ENCODE measurements at regions not wholly inside any gene's neighbourhood (a gene's known extent, or its start where the extent isn't known, plus 50 kb on each side); places are given as distances from the start of the nearest gene placed in this dataset.
A peak's percentile ranks its signal among the peaks of the same experiment; 100 is the strongest.

DNA sequence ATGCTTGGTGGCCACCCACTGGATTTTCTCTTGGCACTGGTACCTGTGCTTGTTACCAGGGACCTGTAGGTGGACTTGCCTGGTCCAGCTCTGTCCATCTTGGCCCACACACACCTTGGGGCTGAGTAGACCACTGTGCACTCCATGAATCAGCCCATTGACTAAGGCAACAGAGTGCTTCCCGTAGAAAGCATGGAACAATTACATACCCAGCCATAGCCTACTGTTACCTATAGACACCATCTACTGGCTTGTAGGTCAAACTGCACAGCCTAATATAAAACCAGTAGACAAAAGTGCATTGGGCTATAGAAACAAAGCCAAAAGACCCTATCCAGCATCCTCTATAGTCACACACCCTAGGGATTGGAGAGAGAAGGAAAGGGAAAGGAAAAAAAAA, 378.9 kb downstream of the OTOL1 start:
- Histone ChIP-seq H3K9ac (ENCODE audit: insufficient read depth, low read length) (no peak overlapping the region), H3K36me3 (ENCODE audit: control insufficient read depth, insufficient read depth, low read length) (no peaks in the 10 kb centered on the region), H2AFZ (ENCODE audit: low read length) (no peak overlapping the region), H3K4me3 (replicated peaks in 1 of 4; ENCODE audit: control extremely low read depth in 1 of 4, insufficient read depth in 1 of 4, low read depth in 3 of 4, low read length in 4 of 4) (no peak overlapping the region), H3K4me1 (ENCODE audit: control insufficient read depth, extremely low read depth, insufficient read depth, low read length) (no peaks in the 10 kb centered on the region), H3K79me2 (ENCODE audit: control insufficient read depth, insufficient read depth, low read length) (no peaks in the 10 kb centered on the region), H3K27ac (ENCODE audit: insufficient read depth, low read length) (no peak overlapping the region), H4K20me1 (ENCODE audit: control insufficient read depth, extremely low read depth, insufficient read depth, low read length) (no peaks in the 10 kb centered on the region), H3K27me3 (ENCODE audit: control insufficient read depth, insufficient read depth, low read length) (no peaks in the 10 kb centered on the region), H3K4me2 (ENCODE audit: extremely low read depth, insufficient read depth, low read length) (no peak overlapping the region), H3K9me3 (ENCODE audit: control insufficient read depth, insufficient read depth, low read depth, low read length) (no peaks in the 10 kb centered on the region)
- DNase-seq (ENCODE audit: low read depth in 2 of 2) = no peak
- TF ChIP-seq EZH2 (IDR thresholded peaks at IDR 0.05; ENCODE audit: low read length, missing control alignments) = no peak
- no peak for TF ChIP-seq CTCF (conservative IDR thresholded peaks at IDR 0.05 in 1 of 2, IDR thresholded peaks at IDR 0.05 in 1 of 2; ENCODE audit: low read depth in 1 of 2, low read length in 2 of 2)

- Histone ChIP-seq H4K20me1 (ENCODE audit: control insufficient read depth, extremely low read depth, insufficient read depth, low read length) (no peaks in the 10 kb centered on the region), H3K4me1 (ENCODE audit: control insufficient read depth, extremely low read depth, insufficient read depth, low read length) (no peaks in the 10 kb centered on the region), H3K4me2 (ENCODE audit: extremely low read depth, insufficient read depth, low read length) (no peak overlapping the region), H3K4me3 (replicated peaks in 1 of 4; ENCODE audit: control extremely low read depth in 1 of 4, insufficient read depth in 1 of 4, low read depth in 3 of 4, low read length in 4 of 4) (no peak overlapping the region), H3K79me2 (ENCODE audit: control insufficient read depth, insufficient read depth, low read length) (no peaks in the 10 kb centered on the region), H3K9me3 (ENCODE audit: control insufficient read depth, insufficient read depth, low read depth, low read length) (no peaks in the 10 kb centered on the region), H3K9ac (ENCODE audit: insufficient read depth, low read length) (no peak overlapping the region), H3K36me3 (ENCODE audit: control insufficient read depth, insufficient read depth, low read length) (no peaks in the 10 kb centered on the region), H2AFZ (ENCODE audit: low read length) (no peak overlapping the region), H3K27ac (ENCODE audit: insufficient read depth, low read length) (no peak overlapping the region), H3K27me3 (ENCODE audit: control insufficient read depth, insufficient read depth, low read length) (no peaks in the 10 kb centered on the region)
- TF ChIP-seq EZH2 (IDR thresholded peaks at IDR 0.05; ENCODE audit: low read length, missing control alignments) (no peak), CTCF (conservative IDR thresholded peaks at IDR 0.05 in 1 of 2, IDR thresholded peaks at IDR 0.05 in 1 of 2; ENCODE audit: low read depth in 1 of 2, low read length in 2 of 2) (no peak)
- peak in 1 of 2 donors; percentile 58 for DNase-seq (ENCODE audit: low read depth in 2 of 2)
Measured at GRCh38 chr3:161879470-161879869, 382.9 kb downstream of the OTOL1 start.

DNA sequence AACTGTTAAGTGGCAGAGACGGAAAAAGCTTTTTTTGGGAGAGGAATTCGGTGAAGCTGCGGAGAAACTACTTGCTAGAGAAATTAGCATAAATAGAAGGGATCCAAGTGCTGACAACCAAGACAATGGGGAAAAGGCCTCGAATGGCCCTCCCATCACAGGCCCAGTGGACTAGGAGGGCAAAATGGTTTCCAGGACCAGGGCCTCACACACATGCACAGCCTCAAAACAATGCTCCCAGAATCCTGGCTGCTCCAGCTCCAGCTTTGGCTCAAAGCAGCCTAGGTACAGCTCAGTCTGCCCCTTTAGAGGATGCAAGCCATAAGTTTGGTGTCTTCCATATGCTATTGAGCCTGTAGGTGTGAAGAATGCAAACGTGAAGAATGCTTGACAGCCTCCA, 388.2 kb downstream of the OTOL1 start:
- Histone ChIP-seq H3K79me2 (ENCODE audit: control insufficient read depth, insufficient read depth, low read length) (no peaks in the 10 kb centered on the region), H4K20me1 (ENCODE audit: control insufficient read depth, extremely low read depth, insufficient read depth, low read length) (no peaks in the 10 kb centered on the region), H2AFZ (ENCODE audit: low read length) (no peak overlapping the region), H3K27ac (ENCODE audit: insufficient read depth, low read length) (no peak overlapping the region), H3K4me3 (replicated peaks in 1 of 4; ENCODE audit: control extremely low read depth in 1 of 4, insufficient read depth in 1 of 4, low read depth in 3 of 4, low read length in 4 of 4) (no peak overlapping the region), H3K4me2 (ENCODE audit: extremely low read depth, insufficient read depth, low read length) (no peak overlapping the region), H3K27me3 (ENCODE audit: control insufficient read depth, insufficient read depth, low read length) (no peaks in the 10 kb centered on the region), H3K9ac (ENCODE audit: insufficient read depth, low read length) (no peak overlapping the region), H3K9me3 (ENCODE audit: control insufficient read depth, insufficient read depth, low read depth, low read length) (no peaks in the 10 kb centered on the region), H3K36me3 (ENCODE audit: control insufficient read depth, insufficient read depth, low read length) (no peaks in the 10 kb centered on the region), H3K4me1 (ENCODE audit: control insufficient read depth, extremely low read depth, insufficient read depth, low read length) (no peaks in the 10 kb centered on the region)
- no peak for DNase-seq (ENCODE audit: low read depth in 2 of 2)
- TF ChIP-seq EZH2 (IDR thresholded peaks at IDR 0.05; ENCODE audit: low read length, missing control alignments) = no peak
- no peak for TF ChIP-seq CTCF (conservative IDR thresholded peaks at IDR 0.05 in 1 of 2, IDR thresholded peaks at IDR 0.05 in 1 of 2; ENCODE audit: low read depth in 1 of 2, low read length in 2 of 2)
